OCI-LY3 (cell line): ENCODE measurements at regions not wholly inside any gene's neighbourhood (a gene's known extent, or its start where the extent isn't known, plus 50 kb on each side); places are given as distances from the start of the nearest gene placed in this dataset.

Source experiments
- H2AFZ ChIP-seq: fragments of 200-600, 300-600 bp; shearing (Covaris generic); 2 replicates; pipeline ENCODE4 v1.6.0; 2014; ENCODE audit warnings: antibody characterized with exemption, low read depth, low read length
- H3K27ac ChIP-seq: fragments of 200-600, 300-600 bp; sonication (generic); 2 replicates; pipeline ENCODE4 v1.5.1; 2014; ENCODE audit warnings: mild to moderate bottlenecking, low read length, moderate library complexity, mixed read lengths
- H3K27me3 ChIP-seq: fragments of 200-600, 300-600 bp; sonication (generic); 2 replicates; pipeline ENCODE4 v1.6.1; 2014; ENCODE audit warnings: low read depth, low read length, mixed read lengths
- H3K36me3 ChIP-seq: fragments of 200-600, 300-600 bp; sonication (generic); replicated peaks from 2 replicates; pipeline ENCODE3; 2014; ENCODE audit warnings: low read depth, low read length, mixed read lengths
- H3K4me1 ChIP-seq: fragments of 300-600, 200-600 bp; sonication (generic); 2 replicates; pipeline ENCODE4 v1.6.1; 2014; ENCODE audit warnings: low read length, mixed read lengths
- H3K4me2 ChIP-seq: fragments of 200-600, 300-600 bp; sonication (generic); 2 replicates; pipeline ENCODE4 v1.6.1; 2014; ENCODE audit warnings: low read length, mixed read lengths
- H3K4me3 ChIP-seq: fragments of 300-600, 200-600 bp; sonication (generic); 2 replicates; pipeline ENCODE4 v1.5.1; 2014; ENCODE audit warnings: antibody characterized with exemption, mild to moderate bottlenecking, low read length, moderate library complexity
- H3K79me2 ChIP-seq: fragments of 300-600, 200-600 bp; shearing (Covaris generic); 2 replicates; pipeline ENCODE4 v1.6.1; 2014; ENCODE audit warnings: mild to moderate bottlenecking, low read length, mixed read lengths
- H3K9ac ChIP-seq: fragments of 300-600, 200-600 bp; shearing (Covaris generic); 2 replicates; pipeline ENCODE4 v1.6.0; 2014; ENCODE audit warnings: mild to moderate bottlenecking, low read length, moderate library complexity
- H3K9me3 ChIP-seq: fragments of 200-600, 300-600 bp; shearing (Covaris generic); 2 replicates; pipeline ENCODE4 v1.6.1; 2014; ENCODE audit warnings: low read length, mixed read lengths; ENCODE audit not compliant: insufficient read depth
- H4K20me1 ChIP-seq: fragments of 200-600, 300-600 bp; sonication (generic); 2 replicates; pipeline ENCODE4 v1.6.1; 2016; ENCODE audit warnings: low read length, mixed read lengths; ENCODE audit not compliant: insufficient read depth
- EZH2phosphoT487 ChIP-seq: fragments of 200-600 bp; shearing (Covaris generic); IDR thresholded peaks from 2 replicates; pipeline ENCODE4 v1.6.1; 2018; ENCODE audit warnings: antibody characterized with exemption, mixed run types, low read depth
- TF ChIP-seq, protein P1 (sequence below): fragments of 200-600, 300-600 bp; sonication (generic); IDR thresholded peaks from 2 replicates; pipeline ENCODE4 v1.5.1; 2014; ENCODE audit warnings: antibody characterized with exemption, low read length, low read depth

DNA sequence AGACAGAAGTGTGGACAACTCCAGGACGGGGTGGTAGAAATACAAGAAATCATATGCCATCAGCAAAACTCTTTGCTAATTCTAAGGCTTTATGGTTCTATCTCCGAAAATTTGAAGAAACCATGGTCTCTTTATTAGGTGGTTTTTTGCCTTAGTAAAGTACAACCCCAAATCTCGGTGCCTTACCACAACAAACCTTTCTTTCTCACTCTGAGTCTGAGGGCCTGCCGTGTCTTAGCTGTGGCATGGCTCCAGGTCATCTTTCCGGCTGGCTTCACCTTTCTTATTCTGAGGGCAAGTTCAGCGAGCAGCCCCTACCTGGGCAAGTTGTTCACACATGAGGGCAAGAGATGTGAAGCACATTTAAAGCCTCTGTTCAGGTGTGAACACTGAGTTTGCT lies 280.6 kb downstream of the TTLL7 start:
- H3K4me3 ChIP-seq = 0 out of 2 replicates have a peak overlapping the region, but pooled peaks have one; percentile 18
- TF ChIP-seq, protein P1, sequence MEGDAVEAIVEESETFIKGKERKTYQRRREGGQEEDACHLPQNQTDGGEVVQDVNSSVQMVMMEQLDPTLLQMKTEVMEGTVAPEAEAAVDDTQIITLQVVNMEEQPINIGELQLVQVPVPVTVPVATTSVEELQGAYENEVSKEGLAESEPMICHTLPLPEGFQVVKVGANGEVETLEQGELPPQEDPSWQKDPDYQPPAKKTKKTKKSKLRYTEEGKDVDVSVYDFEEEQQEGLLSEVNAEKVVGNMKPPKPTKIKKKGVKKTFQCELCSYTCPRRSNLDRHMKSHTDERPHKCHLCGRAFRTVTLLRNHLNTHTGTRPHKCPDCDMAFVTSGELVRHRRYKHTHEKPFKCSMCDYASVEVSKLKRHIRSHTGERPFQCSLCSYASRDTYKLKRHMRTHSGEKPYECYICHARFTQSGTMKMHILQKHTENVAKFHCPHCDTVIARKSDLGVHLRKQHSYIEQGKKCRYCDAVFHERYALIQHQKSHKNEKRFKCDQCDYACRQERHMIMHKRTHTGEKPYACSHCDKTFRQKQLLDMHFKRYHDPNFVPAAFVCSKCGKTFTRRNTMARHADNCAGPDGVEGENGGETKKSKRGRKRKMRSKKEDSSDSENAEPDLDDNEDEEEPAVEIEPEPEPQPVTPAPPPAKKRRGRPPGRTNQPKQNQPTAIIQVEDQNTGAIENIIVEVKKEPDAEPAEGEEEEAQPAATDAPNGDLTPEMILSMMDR = no peak
- no peak for TF ChIP-seq EZH2phosphoT487
- H3K9ac ChIP-seq = no peak overlapping the region
- no peak overlapping the region for H2AFZ ChIP-seq
- H3K4me2 ChIP-seq = peak overlapping the region; percentile 50
- H3K27me3 ChIP-seq = no peaks in the 10 kb centered on the region
- peaks cover 14% of the 10 kb centered on the region for H3K4me1 ChIP-seq
- no peaks in the 10 kb centered on the region for H3K79me2 ChIP-seq
- H3K9me3 ChIP-seq = no peaks in the 10 kb centered on the region
- no peaks in the 10 kb centered on the region for H3K36me3 ChIP-seq
- H4K20me1 ChIP-seq = no peaks in the 10 kb centered on the region
- no peak overlapping the region for H3K27ac ChIP-seq

- no peaks in the 10 kb centered on the region for H3K27me3 ChIP-seq
- no peak overlapping the region for H3K27ac ChIP-seq
- H3K4me1 ChIP-seq = peaks cover 14% of the 10 kb centered on the region
- H3K9me3 ChIP-seq = no peaks in the 10 kb centered on the region
- H4K20me1 ChIP-seq = no peaks in the 10 kb centered on the region
- no peaks in the 10 kb centered on the region for H3K79me2 ChIP-seq
- TF ChIP-seq, protein P1 = no peak
- TF ChIP-seq EZH2phosphoT487 = no peak
- no peaks in the 10 kb centered on the region for H3K36me3 ChIP-seq
- H3K4me3 ChIP-seq = no peak overlapping the region
- H2AFZ ChIP-seq = no peak overlapping the region
- peak overlapping the region; percentile 50 for H3K4me2 ChIP-seq
- no peak overlapping the region for H3K9ac ChIP-seq
Observed at GRCh38 chr1:83717785-83718184, 281.1 kb downstream of the TTLL7 start.

- Histone ChIP-seq H2AFZ (no peak overlapping the region), H3K4me1 (peaks cover 14% of the 10 kb centered on the region), H3K79me2 (no peaks in the 10 kb centered on the region), H3K27ac (no peak overlapping the region), H3K4me3 (no peak overlapping the region), H3K27me3 (no peaks in the 10 kb centered on the region), H3K9me3 (no peaks in the 10 kb centered on the region), H3K36me3 (no peaks in the 10 kb centered on the region), H4K20me1 (no peaks in the 10 kb centered on the region), H3K4me2 (no peak overlapping the region), H3K9ac (no peak overlapping the region)
- TF ChIP-seq, protein P1 = no peak
- no peak for TF ChIP-seq EZH2phosphoT487
Observed at GRCh38 chr1:83716641-83717040, 282.3 kb downstream of the TTLL7 start.

DNA sequence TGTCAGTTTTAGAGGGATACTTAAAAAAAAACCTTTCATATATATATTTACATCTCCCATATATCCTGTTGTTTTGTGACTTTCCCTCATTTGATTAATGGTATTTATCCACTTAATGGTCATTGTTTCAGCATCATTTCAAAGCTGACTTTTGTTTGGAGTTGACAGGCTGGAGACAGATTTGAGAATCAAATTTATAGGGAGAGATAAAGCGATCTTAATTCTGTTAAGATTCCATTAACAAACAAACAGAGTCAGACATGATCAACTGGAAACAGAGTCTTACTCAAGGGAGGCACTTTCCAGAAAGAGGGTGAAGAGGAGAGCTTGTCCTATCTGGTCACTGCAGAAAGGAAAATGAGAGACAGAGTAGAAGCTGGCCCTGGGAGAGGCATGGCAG lies 283.4 kb downstream of the TTLL7 start:
- no peak overlapping the region for H2AFZ ChIP-seq
- no peaks in the 10 kb centered on the region for H3K9me3 ChIP-seq
- H3K4me2 ChIP-seq = no peak overlapping the region
- no peaks in the 10 kb centered on the region for H3K27me3 ChIP-seq
- peaks cover 14% of the 10 kb centered on the region for H3K4me1 ChIP-seq
- H3K79me2 ChIP-seq = no peaks in the 10 kb centered on the region
- no peaks in the 10 kb centered on the region for H4K20me1 ChIP-seq
- TF ChIP-seq, protein P1 = no peak
- no peak for TF ChIP-seq EZH2phosphoT487
- no peaks in the 10 kb centered on the region for H3K36me3 ChIP-seq
- no peak overlapping the region for H3K27ac ChIP-seq
- no peak overlapping the region for H3K9ac ChIP-seq
- H3K4me3 ChIP-seq = no peak overlapping the region
